CD4-positive, alpha-beta T cell treated with Interleukin-2 at 100 ng/mL for 4 hours (primary cell): ENCODE measurements at regions not wholly inside any gene's neighbourhood (a gene's known extent, or its start where the extent isn't known, plus 50 kb on each side); places are given as distances from the start of the nearest gene placed in this dataset.

Experiments
- DNase-seq: peaks from one replicate; pipeline ENCODE4 v3.0.0-alpha.2; 2020; ENCODE audit warnings: low spot score

DNA sequence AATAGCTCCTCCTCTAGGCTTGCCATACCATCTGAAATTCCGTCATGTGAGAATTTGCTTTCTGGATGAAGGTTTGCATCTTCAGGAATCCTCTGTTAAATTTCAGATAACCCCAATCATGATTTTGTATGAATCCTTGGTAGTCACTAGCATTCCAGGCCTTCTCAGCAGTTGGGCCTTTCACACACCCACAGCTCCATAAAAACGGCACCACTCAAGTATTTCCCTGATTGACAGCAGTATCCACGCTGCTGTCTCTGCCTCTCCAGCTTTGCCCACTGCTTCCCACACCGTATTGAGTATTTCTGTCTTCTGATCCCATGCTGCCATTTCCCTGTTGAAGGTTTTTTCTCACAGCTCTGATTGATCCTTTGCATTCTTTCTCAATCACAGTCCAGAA, 208.7 kb upstream of the NCAM1 start:
- no peak for DNase-seq

DNA sequence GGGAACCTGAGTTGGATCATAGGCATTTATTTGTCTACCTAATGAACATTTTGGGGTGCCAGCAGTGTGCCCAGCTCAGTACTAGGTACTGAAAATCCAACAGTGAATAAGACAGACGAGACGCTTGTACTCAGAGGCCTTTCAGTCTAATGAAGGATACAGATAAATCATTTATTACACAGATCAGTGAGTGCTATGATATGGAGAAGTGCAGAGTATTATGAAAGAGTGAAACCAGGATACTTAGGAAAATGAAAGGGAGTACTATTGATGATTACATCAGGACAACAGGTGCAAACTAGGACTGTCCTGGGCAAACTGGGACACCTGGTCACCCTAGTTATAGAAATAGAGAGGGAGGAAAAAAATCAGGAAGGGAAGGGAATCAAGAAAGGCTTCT, 207.5 kb upstream of the NCAM1 start:
- DNase-seq = no peak

DNA sequence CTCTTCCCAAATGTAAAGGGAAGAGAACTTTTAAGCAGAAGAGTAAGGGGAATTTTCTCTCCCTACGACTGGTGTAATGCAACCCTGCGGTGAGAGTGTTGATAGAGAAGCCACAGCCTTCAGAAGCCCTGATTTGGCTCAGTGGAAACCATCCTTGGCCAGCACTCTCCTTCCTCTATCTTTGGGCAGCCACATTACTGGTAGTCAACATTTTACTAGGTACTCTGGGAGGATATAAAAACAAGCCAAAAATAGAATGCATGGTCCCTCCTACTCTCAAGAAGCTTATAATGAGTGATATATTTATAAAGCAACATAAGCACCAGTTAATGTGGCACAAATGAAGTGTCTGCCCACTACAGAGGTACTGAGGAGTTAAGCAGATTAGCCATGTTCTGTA, 201.8 kb upstream of the NCAM1 start:
- no peak for DNase-seq

DNA sequence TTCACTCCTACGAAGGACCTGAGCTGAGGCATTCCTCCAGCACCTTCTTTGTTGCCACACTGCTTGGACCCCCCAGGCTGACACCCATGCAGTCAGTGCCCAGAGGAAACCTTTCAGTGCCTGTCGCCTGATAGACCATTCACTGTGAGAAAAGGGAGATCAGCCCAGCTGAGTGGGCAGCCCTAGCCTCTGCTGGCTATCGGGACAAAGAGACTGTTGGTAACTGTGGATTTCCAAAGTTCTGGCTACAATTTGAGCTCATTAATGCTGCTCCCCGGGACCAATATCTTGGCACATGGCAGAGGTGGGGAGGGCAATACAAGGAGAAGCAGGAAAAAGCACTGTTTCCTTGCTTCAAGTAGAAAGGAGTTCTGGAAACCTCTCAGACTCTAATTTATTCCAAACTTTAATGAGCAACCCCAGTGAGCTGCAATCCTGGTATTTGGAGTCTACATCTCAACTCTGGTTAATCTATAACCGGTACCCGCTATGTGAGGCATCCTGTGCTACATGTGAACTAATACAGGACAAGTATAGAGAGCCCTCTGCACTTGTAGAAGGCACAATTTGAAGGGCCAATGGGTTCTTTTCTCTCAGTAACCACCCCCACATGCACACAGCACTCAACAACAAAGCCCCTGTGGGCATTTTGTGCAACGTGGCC, 200.7 kb upstream of the NCAM1 start:
- DNase-seq = no peak

DNA sequence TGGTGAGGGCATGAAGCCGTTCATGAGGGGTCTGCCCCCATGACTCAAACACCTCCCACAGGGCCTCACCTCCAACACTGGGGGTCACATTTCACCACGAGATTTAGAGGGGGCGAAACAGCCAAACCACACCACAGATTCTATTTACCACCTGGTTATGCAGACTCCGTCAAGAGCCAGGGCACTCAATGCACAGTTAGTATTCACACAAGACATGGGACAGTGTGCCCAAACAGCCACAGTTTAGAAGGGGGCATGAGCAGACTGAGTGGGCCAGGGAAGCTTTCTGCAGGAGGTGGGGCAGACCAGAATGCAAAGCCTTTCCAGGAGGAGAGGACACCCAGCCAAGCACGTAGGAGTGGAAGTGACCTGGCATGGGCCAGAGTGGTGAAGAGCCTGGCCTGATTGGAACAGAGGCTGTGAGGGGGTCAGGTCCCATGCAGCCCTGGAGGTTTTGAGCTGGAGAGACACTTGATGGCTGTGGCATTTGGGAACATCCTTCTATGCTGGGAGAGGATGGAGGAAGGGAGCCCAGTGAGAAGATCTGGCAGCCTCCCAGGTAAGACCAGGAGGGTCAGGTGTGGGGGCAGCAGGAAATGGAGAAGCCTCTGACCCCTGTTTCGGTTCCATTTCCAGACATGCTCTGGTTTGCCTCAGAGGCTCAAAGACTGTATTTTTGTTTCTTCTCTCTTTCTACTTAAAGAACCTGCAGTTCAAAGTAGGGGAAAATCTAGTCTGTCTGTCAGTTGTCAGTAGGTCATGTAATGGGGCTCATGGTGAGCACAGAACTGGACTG, 199.1 kb upstream of the NCAM1 start:
- no peak for DNase-seq

DNA sequence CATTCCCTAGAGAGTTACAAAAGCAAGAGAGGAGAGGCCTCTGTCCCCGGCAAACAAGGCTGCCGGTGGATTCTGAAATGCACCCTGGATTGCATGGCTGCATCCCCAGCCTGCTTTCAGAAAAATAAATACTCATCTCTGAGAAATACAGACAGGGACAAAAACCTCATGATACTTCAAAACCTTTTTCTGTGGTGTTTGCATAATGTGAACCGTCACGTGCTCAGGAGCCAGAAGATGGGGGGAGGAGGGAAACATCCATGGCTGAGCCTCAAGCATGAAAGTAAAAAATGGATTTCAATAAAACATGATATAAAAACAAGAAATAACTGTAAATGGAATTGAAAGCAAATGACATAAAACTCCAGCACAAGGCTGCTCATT, 198.5 kb upstream of the NCAM1 start:
- no peak for DNase-seq

DNA sequence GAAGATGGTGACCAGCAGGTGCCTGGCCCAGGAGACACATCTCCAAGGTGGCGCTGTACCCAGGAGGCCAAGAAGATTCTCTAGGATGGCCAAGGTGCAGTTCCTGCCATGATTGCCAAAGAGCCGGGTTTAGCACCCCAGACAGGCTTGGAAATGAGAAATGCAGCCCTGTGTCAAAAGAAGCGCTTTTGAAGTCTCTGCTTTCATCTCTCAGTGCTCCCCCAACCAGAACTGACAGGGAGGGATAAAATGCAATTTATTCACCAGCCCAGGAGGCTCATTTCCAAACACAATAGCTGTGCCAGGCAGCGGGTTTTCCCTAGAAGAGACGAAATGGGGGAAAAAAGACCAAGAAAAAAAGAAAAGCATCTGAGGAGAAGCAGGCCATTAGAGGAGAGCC, 195.9 kb upstream of the NCAM1 start:
- no peak for DNase-seq

DNA sequence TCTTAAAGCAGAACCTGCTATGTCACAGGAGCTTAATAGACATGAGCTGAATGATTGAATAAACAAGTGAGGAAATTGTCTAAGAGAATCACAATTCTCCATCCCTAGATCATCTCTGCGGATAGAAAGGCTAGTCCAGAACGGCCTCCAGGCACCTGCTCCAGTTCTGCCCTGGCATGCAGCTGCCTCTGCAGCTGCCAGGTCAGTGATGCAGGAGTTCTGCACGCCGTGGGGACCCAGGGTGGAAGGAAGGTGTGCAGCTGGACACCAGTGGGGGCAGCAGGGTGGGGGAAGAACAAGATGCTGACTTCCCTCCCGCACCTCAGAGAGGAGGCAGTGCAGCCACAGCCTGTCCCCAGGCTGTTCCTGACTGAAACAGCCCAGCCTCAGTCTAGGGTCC, 192.1 kb upstream of the NCAM1 start:
- DNase-seq = no peak

DNA sequence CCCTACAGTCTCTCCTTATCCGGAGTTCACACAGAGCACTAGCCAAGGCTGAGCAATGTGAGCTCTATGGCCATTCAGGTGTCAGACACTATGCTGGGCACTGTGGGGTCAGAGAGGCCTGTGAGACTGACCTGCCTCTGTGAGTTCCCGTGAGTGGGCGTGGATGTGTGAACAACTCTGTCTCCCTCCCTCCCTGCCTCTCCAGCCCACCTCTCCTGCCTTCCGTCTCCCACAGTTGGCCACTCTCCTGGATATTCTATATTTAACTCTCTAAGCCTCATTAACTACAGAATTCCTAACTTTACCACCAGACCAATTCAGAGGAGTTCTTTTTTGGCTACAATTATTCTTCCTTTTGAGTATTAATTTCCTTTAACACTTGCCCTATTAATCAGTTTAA, 191.6 kb upstream of the NCAM1 start:
- DNase-seq = no peak

DNA sequence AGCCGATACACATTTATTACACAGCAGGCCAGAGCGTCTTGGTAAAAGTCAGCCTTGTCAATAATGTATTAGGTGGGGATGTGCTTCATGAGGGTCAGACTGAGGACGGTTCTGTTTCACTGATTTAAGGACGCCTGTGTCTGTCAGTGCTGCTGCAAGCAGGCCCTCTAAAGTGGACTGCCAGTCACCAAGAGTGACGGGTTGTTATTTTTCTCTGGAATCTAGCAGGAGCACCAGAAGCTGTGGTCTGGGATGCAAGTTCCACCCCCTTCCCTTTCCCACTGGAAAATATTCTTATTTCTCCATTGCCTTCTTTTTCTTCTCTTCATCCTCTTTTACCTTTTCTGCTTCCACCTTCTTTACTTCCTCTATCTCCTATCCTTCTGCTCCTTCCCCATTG, 191.2 kb upstream of the NCAM1 start:
- DNase-seq = no peak

DNA sequence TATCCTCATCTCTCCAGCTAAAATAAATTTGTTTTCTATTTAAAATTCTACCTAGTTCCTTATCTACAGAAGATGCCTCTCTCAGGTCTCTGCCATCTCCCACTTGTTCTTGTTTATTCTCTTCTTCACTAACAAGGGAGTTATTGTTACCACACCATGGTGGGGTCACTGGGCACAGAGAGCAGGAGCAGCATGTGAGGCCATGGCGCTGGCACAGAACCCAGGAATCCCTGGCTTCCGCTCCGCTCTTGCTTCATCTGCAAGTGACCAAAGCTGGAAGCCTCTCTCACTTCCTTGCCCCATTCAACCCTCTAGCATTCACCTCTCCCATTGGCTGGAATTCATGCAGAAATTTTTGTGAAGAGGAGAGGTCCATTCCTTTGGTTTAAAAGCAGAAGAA, 190.7 kb upstream of the NCAM1 start:
- DNase-seq = no peak

DNA sequence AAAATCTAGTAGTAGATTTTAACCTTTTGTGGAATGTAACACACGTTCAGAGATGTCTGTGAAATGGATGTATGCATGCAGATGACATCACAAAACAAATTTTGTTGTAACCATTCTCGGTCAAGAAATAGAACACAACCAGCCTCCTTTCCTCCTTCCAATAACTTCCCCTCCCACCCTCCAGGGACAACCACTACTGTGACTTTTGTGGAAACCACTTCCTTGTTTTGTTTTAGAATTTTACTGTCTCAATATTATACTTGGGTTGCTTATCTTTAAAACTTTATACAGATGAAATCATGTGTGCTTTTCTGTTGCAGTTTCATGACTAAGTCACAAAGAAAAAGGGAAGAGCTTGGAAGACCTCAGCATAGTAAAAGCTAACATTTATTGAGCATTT, 189.4 kb upstream of the NCAM1 start:
- no peak for DNase-seq

DNA sequence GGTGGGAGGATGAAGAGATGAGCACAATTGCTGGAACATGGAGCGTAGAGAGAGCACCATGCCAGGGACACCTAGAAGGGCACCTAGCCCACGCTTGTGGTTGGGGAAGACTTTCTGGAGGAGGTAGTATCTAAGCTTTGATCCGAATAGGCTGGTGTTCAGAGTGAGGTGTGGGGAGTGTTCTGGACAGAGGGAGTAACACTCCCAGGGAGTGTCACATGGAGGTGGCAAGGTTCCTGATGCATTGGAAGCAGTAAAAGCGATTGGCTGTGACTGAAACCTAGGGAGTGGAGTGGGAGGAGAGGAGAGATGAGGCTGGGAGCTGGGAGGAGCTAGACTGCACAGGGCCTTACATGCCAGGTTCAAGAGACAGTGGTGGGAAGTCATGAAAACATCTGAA, 188.0 kb upstream of the NCAM1 start:
- no peak for DNase-seq

DNA sequence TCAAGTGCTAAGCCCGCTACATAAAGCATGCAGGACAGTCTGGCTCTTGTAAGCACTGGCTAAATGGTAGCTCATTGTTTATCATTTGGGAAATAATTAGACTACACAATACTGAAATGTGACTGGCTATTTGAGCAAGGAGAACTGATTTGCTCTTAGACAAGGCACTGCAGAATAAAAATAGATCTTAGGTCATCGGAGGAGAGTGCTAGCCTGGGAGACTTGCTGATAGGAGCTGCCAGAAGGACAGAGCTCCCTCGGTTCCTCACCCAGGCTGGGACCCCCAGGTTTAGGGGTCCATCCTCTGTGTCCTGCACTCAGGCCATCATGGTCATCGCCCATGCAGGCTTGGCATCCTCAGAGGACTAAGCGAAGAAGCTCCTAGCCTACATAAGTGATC, 184.4 kb upstream of the NCAM1 start:
- DNase-seq = no peak

DNA sequence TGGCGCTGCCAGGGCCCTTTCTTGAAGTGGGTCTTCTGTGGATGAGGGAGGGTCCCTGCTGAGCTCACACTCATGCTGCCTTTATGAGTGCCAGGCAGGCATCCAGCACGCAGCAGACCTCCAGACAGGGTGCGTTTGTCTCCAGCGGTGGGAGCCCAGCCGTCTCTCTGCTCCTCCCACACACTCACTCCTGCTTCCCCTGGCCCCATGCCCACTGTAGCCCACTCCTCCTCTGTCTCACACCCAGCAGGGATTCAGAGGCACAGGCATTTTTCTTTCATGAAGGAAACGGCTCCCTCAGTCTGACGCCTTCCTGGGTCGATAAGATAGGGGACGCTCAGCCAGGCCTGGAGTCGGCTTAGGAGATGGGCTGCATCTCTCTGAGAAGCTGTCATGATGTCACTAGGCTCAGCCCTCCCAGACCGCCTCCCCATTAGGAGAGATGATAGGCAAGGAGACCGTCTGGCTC, 183.9 kb upstream of the NCAM1 start:
- no peak for DNase-seq

DNA sequence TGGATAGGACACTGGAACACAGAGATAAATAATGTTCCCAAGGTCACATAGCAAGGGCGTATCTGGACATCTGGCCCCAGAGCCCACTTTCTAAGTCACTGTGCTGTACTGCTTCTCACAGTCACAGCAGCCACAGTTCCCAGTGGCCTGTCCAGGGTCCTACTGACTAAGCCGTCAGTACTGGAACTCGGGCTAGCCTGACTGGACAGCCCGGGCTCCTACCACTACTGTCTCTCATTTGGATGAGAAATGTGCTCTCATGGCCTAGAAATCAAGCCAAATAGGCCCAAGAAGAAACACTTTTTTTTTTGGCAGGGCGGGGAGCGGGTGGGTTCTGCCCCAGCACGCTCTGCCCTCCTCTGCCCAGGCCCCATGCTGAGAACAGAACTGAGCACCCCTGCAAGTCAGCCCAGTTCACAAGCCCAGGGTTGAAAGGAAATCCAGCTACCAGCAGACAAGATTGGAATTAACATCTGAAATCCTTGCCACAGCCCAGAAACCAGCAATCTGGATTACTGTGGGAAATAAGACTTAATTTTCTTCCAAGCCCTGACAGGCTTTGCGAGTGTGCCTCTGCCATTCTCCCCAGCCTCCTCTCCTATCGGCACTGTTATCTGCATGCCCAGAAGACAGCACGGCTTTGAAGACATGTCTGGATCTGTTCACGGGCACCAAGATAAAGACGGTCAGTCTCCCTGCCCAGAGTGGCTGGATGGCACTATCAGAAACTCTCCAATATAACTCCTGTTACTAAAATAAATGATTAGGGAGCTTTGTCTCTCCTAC, 182.9 kb upstream of the NCAM1 start:
- DNase-seq = no peak

DNA sequence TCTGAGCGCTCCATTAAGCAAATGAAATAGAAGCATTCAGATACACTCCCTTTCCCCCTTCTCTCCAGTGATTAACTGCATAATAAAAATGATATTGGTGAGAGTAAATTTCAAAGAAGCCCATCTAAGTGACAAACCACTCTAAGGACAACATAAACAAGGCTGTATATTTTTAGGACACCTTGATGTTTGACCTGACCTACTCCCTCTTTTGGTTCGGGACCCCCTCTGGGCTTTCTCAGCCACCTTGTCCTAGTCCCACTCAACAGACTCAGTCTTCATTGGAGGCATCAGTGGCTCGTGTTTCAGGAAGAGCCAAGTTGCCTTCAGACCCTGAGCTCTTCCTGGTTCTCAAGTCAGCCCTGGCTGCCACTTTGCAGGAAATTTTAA, 182.3 kb upstream of the NCAM1 start:
- DNase-seq = no peak

DNA sequence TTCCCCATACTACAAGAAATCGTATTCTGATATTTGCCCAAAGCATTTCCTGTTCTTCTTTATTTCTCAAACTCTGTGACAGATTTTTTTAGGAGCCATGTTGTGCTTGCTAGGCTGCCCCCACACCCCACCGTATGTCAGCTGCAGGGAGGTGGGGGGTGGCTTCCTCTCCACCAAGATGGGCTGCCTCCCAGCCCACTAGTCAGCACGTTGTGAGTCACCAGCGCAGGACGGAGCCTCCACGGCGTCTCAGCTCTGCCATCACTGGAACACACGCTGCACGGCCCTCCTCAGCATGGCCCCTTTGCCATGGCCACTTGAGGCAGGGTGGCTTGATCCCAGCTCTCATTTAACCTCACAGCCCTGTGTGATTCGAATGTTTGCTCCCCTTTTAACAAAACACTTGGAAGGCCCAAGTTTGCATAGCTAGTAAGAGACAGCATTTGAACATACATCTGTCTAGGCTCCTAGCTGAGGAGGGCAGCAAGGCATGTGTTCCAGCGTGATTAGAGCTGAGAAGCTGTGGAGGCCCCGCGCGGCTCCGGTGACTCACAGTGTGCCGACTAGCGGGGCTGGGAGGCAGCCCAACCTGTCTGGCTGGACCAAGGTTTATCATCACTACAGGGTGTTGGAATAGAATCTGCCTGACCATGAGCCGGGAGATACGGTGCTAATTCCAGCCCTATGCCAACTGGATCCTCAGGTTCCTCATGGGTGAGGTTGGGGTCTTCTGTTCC, 180.7 kb upstream of the NCAM1 start:
- no peak for DNase-seq

DNA sequence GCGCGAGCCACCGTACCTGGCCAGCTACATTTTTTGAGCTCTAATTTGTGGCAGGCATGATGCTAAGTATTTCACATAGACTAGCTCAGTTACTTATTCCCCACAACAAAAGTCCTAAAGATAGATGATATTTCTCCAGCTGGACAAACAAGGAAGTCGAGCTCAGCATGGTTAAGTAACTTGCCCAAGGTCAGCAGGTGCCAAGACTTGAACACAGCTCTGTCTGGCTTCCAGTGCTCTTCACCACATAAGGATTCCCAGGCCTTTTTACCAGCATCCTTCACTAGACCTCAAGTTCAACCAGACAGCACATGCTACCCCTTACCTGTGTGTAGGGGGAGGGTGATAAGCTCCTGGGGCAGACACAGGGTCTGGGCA, 177.3 kb upstream of the NCAM1 start:
- no peak for DNase-seq

DNA sequence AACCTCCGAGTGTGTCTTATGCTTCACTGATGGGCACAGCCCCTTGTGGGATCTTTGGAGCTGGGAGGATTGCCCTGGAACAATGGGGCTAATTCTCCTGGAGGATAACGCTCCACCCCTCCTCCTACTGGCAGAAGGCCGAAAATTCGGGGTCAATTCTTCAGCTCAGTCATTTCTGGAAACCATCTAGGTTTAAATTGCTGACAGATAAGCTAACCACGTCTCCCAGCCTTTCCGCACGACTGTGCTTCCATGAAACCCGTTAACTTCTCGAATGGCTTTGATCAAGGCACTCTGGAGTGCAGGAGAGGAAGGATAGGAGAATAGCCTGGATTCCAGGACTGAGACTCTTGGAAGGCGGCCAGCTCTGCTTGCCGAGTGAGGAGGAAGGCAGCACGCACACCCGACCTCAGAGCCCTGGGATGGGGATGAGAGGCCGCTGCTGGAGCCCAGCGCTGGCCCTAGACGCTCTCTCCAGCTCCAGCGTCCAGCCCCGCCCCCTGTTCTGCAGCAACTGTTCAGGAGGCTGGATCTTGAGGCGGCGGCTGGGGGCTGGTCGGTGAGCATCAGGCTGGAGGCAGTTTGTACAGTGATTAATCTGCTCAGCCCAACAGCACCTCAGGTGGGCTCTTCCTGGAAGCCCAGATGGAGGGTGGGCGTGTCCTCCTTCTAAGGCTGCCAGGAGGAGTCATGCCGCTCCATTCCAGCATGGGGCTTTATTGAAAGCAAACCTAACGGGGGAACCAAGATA, 176.7 kb upstream of the NCAM1 start:
- no peak for DNase-seq

DNA sequence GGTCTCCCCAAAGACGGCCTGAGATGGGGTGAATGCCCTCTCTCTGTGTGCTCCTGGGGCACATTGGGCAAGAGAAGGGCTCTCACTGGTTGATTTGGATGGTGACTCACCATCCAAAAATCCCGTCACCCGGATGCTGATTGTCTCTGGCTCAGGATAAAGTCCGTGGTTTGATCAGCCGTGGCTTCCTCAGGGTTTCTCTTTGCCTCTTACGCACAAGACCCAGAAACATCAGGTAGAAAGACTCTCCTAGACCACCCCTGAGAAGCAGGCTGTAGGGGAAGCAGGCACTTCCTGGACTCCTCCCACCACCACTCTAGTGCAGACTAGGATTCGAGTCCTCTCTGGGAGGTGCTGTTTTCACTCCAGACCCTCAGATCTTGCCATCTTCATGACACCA, 176.1 kb upstream of the NCAM1 start:
- DNase-seq = no peak

DNA sequence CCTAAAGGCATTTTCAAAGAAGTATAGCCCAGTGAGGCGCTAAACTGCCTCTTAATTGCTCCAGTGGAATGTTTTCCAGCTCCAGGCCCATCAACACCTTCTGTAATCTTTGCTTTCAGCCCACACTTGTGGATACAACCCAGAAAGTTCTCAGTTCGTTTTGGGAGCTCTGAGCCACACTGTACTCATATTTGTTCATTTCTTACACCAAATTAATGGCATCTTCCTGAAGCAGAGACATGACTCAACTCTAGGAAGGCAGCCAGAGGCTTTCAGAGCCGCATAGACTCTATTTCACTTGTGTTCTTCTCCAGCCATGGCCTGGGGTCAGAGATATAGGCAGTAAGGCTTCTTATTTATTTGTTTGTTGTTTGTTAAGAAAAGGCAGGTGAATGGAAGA, 175.5 kb upstream of the NCAM1 start:
- no peak for DNase-seq
